ENCODE measurements at regions not wholly inside any gene's neighbourhood (a gene's known extent, or its start where the extent isn't known, plus 50 kb on each side); places are given as distances from the start of the nearest gene placed in this dataset.

GRCh38 chr6:142699391-142699790 is 245.6 kb downstream of the HIVEP2 start:
- WGBS = 89% methylated on average over 2 of the region's 2 CpGs
- H3K4me3 ChIP-seq (ENCODE audit: low read length) = no peak overlapping the region
- H3K4me1 ChIP-seq (ENCODE audit: insufficient read depth, low read length) = peaks cover 8% of the 10 kb centered on the region; the same call in 1 of the 2 replicates
- no peaks in the 10 kb centered on the region for H3K9me3 ChIP-seq (ENCODE audit: insufficient read depth, low read depth, low read length)
- no peak overlapping the region for H3K9ac ChIP-seq (ENCODE audit: low read depth, low read length)
- no peaks in the 10 kb centered on the region for H3K27me3 ChIP-seq (ENCODE audit: insufficient read depth, low read length)
- no peak overlapping the region for H3K27ac ChIP-seq (ENCODE audit: low read depth, low read length)
- H3K36me3 ChIP-seq (ENCODE audit: insufficient read depth, low read length) = no peaks in the 10 kb centered on the region

GRCh38 chr6:142700032-142700431 is 244.9 kb downstream of the HIVEP2 start:
- Histone ChIP-seq H3K27me3 (ENCODE audit: insufficient read depth, low read length) (no peaks in the 10 kb centered on the region), H3K4me1 (ENCODE audit: insufficient read depth, low read length) (peaks cover 8% of the 10 kb centered on the region; the same call in 1 of the 2 replicates), H3K9ac (ENCODE audit: low read depth, low read length) (no peak overlapping the region), H3K27ac (ENCODE audit: low read depth, low read length) (no peak overlapping the region), H3K9me3 (ENCODE audit: insufficient read depth, low read depth, low read length) (no peaks in the 10 kb centered on the region), H3K4me3 (ENCODE audit: low read length) (no peak overlapping the region), H3K36me3 (ENCODE audit: insufficient read depth, low read length) (no peaks in the 10 kb centered on the region)
- 97% methylated on average over 4 of the region's 4 CpGs for WGBS

DNA sequence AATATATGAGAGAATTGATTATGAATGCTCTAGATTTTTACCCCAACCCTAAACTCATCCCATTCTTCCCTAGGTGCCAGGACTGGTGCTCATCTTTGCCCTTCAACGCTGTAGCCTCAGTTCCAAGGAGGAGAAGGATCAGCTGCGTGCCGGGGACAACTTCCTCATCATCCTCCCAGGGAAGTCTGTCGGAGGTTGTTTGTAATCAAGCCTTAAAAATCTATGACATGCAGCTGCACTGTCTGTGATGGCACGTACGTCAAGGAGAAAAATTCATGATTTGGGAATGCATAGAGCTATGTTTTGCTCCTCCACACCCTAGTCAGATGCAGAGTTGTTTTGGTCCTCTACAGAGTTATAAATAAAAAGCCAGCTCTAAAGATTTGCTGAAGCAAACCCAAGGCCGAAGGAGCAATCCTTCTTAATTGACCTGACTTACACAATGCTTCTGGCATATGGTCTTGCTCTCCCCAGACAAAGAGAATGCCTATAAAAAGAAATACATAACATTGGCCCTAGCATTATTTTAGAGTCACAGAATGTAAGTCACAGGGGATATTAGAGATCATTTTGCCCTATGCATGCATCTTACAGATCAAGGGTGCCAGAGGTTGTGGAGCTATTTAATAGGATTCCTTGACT is 244.2 kb downstream of the HIVEP2 start:
- no peak overlapping the region for H3K9ac ChIP-seq (ENCODE audit: low read depth, low read length)
- no peaks in the 10 kb centered on the region for H3K36me3 ChIP-seq (ENCODE audit: insufficient read depth, low read length)
- 84% methylated on average over 7 of the region's 7 CpGs for WGBS
- H3K27ac ChIP-seq (ENCODE audit: low read depth, low read length) = no peak overlapping the region
- no peaks in the 10 kb centered on the region for H3K9me3 ChIP-seq (ENCODE audit: insufficient read depth, low read depth, low read length)
- no peak overlapping the region for H3K4me3 ChIP-seq (ENCODE audit: low read length)
- H3K27me3 ChIP-seq (ENCODE audit: insufficient read depth, low read length) = no peaks in the 10 kb centered on the region
- H3K4me1 ChIP-seq (ENCODE audit: insufficient read depth, low read length) = peaks cover 8% of the 10 kb centered on the region; the same call in 1 of the 2 replicates
